C1 segment of cervical spinal cord (tissue), 14 donors: ENCODE measurements at regions not wholly inside any gene's neighbourhood (a gene's known extent, or its start where the extent isn't known, plus 50 kb on each side); places are given as distances from the start of the nearest gene placed in this dataset.

Experiments used
- DNase-seq, 14 donors: peaks; one replicate each; lab custom pipeline; 2025; lab: John Stamatoyannopoulos, UW

- no peak for DNase-seq
Measured at GRCh38 chrX:5536261-5536660, 692.4 kb downstream of the NLGN4X start.

DNA sequence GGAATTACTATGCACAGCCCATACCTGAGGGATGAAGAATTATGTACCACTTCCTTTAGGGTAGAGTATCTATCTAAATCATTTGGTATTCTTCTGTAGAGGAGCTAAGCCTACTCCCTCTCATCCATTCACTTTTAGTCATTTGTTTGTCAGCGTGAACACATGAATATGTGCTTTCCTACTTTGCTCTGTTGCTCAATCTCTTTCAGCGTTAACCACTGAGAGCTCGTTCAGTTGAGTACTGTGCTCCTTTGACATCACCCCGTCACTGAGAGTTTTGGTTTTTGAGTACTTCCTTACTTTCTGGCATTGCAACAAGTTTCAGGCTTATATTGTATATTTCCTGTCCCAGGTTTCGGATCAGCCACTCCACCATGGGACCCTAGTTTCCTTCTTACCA, 700.6 kb downstream of the NLGN4X start:
- no peak for DNase-seq

GRCh38 chrX:5526191-5526590, 702.5 kb downstream of the NLGN4X start:
- DNase-seq: no peak

DNA sequence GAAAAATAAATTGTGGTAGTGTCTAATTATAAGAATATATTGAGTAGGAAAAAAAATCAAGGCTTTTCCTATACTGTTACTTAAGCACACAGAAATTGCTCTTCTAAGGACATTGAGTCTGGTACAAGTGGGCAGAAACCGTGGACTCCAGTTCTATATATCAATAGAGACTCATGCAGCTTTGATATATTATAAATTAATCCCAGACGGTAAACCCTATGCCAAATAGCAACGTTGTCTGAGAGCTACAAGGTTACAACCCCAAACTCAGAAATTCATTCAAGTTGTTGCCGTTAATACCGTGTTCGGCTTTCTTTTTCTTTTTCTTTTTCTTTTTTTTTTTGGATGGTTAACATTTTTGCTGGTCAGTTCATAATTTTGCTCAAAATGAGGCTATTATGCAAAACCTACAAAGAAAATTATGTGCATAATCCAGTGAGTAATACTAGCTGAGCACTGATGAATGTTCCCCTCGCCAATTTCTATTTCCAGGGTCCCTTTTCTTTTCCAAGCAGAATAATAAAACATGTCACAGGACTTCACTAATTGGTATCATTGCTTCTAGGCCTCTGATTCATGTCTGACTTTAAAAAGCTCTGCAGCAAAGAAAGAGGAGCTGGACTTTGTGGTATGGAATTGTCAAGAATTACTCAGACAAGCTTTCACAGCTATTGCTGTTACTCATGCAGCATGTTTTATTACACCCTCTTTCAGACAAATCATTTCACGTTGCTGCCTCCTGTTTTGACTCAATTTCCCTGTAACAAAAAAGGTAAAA, 737.7 kb downstream of the NLGN4X start:
- no peak for DNase-seq

DNA sequence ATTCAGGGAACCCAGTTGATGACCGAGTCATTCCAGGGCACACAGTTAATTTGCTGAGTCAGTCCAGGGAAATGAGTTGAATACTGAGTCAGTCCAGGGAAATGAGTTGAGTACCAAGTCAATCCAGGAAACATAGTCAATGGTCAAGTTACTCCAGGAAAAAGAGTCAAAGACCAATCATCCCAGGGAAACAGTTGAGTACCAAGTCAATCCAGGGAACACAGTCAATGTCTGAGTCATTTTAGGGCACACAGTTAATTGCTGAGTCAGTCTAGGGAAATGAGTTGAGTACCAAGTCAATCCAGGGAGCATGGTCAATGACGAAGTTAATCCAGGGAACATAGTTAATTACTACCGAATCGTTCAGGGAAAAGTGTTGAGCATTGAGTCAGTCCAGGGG, 754.4 kb downstream of the NLGN4X start:
- no peak for DNase-seq

GRCh38 chrX:5458300-5458842, 770.3 kb downstream of the NLGN4X start:
- no peak for DNase-seq

- DNase-seq: no peak
Measured at GRCh38 chrX:5449323-5449722, 779.3 kb downstream of the NLGN4X start.

- no peak for DNase-seq
Measured at GRCh38 chrX:5431823-5432222, 796.8 kb downstream of the NLGN4X start.

GRCh38 chrX:5425119-5425518, 803.5 kb downstream of the NLGN4X start:
- no peak for DNase-seq

DNA sequence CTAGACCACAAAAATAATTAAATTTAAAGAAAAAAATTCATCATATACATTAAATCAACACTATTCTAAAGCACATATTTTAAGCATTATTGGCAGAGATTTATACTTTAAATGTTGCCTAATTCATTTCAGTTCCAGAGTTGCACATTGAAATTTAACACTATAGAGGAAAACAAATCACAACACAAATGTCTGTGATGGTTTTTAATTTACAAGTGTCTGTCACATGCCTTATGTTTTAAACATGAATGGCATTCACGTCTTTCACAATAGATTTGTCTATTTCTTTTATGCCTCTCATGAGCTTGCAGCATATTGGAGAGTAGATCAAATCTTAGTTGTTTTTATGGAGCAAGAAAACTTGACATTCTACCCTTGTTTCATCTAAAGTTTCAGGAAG, 811.3 kb downstream of the NLGN4X start:
- no peak for DNase-seq

DNA sequence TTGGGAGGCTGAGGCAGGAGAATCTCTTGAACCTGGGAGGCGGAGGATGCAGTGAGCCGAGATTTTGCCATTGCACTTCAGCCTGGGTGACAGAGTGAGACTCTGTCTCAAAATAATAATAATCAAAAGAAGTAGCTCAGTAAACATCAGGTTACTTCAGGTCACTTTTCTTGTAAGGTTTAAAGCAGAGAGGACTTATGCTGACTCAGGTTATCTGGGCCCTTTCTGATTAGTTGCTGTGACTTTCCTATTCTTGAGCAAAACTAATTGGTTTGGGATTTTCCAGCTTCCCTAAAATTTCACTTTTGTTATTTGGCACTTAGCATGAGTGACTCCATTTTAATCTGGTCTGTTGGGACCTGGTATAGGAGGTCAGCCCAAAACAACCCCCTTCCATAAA, 812.9 kb downstream of the NLGN4X start:
- DNase-seq: no peak

DNA sequence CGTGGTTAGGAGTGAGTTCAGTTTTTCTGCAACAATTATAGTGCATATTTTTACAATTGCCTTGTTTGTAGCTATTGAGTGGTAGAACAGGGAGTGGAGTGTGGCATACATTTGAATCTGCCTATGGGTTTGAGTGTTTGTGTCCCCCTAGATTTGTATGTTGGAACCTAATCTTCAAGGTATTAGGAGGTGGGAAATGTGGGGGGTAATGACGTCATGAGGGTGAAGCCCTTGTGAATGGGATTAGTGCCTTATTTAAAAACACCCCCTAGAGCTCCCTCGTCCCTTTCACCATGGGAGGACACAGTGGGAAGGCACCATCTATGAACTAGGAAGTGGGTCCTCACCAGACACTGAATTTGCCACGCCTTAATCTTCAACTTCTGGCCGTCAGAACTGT, 819.6 kb downstream of the NLGN4X start:
- DNase-seq: no peak

GRCh38 chrX:5402461-5402860, 826.2 kb downstream of the NLGN4X start:
- DNase-seq: no peak

GRCh38 chrX:5399403-5399802, 829.3 kb downstream of the NLGN4X start:
- no peak for DNase-seq

DNA sequence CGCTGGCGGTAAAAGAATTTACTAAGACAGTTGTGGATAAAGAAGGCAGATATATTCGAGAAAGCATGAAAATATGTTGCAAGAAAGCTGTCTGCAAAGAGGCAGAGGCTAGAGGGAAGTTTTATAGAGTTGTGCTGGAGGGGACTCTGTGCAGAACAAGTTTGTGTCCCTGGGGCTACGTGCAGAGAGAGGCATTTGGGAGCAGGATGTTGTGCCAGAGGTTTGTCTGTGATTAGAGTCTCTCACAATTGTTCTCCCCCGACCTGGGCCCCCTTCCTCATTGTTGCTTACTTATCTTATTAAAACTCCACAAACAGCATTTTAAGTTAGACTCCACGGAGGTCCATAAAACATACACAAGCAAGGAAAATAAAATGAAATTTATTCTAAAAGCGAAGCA, 831.3 kb downstream of the NLGN4X start:
- no peak for DNase-seq

DNA sequence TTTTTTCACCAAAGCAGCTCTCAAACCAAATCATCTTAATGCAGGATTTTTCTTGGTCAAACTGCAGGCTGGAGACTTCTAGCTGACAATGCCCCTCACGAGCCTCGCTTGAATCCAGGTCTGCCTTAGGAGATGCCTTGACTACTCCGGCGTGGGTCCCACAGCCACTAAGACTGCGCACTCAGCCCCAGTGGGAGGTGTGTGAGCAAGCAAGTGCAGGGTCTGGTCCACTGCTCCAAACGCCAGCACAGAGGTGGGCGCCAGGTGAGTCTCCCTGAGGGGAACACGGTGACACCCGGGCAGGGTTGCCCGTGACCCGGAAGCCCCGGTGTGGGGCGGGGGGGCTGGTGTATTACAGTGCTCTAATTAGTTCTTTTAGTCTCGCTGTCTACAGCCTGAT, 838.3 kb downstream of the NLGN4X start:
- DNase-seq: no peak

- DNase-seq: no peak
Measured at GRCh38 chrX:5388087-5388486, 840.6 kb downstream of the NLGN4X start.

- DNase-seq: no peak
Measured at GRCh38 chrX:5380426-5380825, 848.2 kb downstream of the NLGN4X start.

GRCh38 chrX:5341902-5342301, 886.8 kb downstream of the NLGN4X start:
- no peak for DNase-seq

DNA sequence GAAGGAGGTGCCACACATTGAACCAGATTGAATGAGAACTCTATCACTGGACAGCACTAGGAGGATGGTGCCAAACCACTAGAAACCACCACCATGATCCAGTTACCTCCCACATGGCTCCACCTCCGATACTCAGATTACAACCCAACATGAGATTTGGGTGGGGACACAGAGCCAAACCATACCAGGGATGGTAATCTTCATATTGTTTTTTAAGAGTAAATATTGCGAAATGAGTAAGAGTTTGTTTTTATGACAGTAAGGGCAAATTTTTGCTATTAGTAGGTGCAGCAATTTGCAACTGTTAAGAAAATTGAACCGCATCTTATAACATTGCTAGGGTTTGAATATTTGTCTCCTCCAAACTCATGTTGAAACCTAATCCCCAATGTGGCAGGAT, 891.5 kb downstream of the NLGN4X start:
- no peak for DNase-seq

DNA sequence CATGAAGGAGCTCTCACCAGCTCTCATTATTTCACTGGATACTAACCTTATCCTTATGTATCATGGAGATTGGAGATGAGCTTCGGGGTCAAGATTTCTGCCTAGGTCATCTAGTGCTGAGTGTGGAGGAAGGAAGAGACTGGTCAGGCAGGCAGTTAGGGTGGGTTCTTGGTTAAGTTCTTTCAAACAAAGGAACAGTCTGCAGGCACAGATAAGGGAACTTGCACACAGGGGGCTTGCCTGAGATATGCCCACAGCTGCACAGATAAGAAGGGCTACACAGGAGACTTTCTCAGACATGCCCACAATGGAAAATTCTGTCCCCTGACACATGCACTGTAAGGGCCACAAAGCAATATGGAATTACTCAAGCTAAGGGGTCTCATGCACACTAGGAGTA, 904.1 kb downstream of the NLGN4X start:
- DNase-seq: no peak

DNA sequence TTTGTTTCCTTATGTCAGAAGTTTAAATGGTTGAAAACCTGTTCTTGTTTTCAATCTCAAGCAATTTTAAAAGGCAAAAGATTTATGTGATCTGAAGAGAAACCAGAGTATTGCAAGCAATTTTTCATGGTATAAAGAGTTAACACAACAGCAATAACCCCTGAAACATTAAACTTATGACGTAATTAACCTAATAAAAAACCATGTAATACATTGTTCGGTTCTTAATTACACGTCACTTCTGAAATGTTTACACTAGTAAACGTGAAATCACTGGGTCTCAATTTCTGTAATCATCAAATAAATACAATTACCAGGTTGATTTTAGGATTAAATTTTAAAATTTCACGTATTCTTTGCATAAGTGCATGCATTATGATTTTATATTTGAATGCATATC, 914.5 kb downstream of the NLGN4X start:
- no peak for DNase-seq

GRCh38 chrX:5307416-5307815, 921.3 kb downstream of the NLGN4X start:
- DNase-seq: no peak

DNA sequence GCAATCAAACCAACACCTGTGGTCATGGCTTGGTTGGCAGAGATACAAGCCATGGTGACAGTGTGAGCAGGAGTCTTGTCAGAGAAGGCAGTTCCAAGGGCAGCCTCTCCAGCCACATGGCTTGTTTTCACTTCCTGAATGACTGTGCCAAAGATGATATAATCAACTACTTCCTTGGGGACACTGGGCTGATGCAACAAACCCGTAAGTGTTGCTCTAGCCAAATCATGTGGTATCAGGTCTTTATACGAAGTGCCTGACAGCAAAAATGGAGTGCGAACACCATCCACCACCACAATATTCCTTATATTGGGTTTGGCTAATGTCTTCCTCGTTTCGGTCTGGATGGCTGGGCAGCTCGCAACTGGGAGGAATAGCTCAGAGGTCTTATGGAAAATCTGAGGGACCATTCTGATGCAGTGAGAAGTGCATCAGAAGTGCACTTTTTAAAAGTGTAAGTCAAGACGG, 922.0 kb downstream of the NLGN4X start:
- DNase-seq: peak in 1 of 14 donors; percentile 1
